Suppressor macrophage treated with lipopolysaccharide for 1 hour (primary cell): ENCODE measurements at regions not wholly inside any gene's neighbourhood (a gene's known extent, or its start where the extent isn't known, plus 50 kb on each side); places are given as distances from the start of the nearest gene placed in this dataset.
"Not testable (repeated sequence)": the region's sequence is repeated elsewhere in the genome, so short reads cannot be mapped to it uniquely, and the experiment has no call there.

Experiments
- DNase-seq, 3 donors: peaks; one replicate each; pipeline ENCODE4 v3.0.0-alpha.2; 2020 to 2022

DNA sequence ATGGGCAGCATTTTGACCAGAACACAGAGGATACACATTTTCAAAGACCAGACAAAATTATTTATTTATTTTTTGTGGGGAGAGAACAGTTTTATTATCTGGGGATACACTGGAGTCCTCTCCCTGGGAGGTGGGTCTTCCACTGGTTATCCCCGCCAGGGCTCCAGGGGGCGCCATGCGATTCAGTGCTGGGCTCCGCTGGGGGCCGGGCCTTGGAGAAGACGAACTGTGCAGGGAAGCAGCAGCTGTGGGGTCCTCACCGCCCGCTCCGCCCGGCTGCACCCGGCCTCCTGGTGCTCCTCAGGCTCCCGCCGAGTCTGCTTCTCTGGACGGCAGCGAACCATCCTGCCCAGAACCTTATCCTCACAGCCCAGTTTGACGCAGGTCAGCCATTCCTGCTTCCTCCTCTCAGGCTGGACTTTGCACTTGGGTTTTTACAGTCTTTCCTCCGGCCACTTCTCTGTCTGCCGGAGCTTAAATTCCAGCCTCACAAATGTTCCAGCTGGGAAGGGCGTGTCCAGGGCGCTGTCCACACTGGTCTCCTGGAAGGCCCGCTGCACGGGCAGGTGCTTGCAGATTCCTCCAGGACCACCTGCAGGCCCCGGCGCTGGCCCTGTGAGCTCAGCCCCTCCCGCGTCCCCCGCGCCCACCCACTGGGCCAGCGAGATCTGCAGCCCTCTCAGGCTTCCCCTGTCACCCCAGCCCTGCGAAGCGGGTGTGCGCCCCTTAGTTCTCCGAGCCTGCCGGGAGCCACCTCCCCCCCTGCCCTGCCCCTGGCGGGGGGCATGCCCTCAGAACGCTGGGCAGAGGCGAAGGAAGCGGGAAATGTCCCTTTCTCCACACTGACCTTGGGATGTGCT, 1830.0 kb upstream of the DEFB115 start:
- no peak for DNase-seq

DNA sequence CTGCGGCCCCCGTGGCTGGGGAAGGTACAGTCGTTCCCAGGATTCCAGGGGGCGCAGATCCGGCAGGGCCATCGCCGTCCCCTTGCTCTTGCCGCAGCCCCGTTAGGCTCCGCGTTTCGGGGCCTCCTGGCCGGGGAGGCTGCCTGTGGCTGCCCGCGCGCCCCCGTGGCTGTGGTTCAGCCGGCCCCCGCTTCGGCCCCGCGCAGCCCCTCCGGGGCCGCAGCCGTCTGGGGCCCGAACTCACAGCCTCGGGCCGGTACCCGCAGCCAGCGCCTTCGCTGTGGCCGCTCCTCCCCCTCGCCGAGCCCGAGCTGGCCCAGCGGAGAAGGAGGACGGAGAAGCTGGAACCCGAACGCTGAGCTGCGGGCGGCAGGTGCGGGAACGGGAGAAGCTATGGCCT, 1826.9 kb upstream of the DEFB115 start:
- no peak for DNase-seq

DNA sequence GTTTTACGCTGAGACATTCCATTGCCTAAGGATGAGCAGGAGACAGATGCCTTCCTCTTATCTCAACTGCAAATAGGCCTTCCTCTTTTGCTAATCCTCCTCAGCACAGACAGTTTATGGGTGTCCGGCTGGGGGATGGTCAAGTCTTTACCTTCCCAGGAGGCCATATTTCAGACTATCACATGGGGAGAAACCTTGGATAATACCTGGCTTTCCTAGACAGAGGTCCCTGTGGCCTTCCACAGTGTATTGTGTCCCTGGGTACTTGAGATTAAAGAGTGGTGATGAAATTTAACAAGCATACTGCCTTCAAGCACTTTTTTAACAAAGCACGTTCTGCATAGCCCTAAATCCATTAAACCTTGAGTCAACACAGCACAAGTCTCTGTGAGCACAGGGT, 1816.7 kb upstream of the DEFB115 start:
- DNase-seq = not testable (repeated sequence)

DNA sequence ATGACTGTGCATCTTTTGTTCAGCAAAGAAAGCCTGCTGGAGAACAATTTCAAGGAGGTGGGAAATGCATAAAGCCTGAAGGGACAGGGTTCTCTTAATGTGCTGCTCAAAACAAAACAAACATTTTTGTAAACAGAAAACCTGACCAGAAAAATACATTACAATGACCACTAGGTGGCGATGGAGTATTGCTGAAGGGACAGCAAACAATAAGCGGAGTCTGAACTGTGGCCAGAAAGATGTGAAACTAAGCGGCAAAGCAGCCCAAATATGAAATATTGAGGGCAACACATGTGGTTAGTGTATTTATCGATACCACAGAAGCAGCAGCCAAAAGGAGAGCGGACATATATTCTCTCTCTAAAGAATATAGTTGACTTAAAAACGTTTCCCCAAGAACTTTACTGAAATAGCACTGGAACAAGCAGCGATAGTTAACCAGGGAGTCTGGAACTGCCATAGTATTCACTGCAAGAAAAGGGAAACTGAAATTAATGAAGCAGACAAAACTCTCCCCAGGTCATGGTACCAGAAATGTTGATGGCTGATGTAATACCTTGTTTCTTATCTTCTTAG, 1814.2 kb upstream of the DEFB115 start:
- peak; percentile 49 to 53 (median 52) for DNase-seq

DNA sequence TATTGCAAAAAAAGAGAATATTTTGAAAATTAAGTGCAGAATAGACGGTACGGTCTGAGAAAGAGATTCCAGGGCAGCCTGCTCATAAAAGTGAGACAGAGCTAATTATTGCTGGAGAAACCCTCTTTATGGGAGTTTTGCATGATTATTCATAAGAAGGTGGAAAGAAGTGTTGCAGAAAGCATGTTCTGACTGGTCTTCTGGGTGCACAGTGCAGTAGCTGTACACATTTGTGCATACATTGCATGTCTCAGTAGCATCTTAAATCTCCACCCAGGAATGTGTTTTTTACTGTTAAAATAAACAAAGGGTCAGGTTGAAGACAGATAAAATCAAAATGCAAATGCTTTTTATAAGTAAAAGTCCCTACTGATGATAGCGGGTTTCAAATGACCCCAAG, 1813.6 kb upstream of the DEFB115 start:
- DNase-seq = no peak

DNA sequence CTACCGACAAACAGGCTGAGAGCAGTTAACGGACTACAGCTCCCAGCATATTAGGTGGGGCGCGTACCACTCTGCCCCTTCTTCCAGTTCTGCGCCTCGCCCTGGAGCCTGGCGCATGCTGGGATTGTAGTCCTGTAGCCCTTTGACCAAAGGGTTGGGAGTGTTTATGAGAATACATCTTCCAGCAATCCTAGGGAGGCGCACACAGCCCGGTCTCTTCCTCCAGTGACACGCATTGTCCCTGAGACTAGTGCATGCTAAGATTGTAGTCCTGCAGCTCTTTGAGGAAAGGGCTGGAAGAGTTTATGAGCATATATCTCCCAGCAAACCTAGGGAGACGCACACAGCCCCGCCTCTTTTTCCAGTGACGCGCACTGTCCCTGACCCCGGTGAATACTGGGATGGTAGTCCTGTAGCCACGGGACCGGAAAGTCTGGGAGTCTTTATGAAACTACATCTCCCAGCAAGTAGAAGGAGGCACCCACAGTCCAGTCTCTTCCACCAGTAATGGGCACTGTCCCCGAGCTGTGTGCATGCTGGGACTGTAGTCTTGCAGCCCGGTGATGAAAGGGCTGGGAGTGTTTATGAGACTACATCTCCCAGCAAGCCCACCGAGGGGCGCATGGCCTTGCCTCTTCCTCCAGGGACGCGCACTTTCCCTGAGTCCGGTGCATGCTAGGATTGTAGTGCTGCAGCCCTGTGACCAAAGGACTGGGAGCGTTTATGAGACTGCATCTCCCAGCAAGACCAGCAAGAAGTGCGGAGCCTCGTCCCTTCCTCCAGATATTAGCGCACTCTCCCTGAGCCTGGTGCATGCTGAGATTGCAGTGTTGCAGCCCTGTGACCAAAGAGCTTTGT, 1812.2 kb upstream of the DEFB115 start:
- peak in 2 of 3 donors; percentile 38 to 40 for DNase-seq

DNA sequence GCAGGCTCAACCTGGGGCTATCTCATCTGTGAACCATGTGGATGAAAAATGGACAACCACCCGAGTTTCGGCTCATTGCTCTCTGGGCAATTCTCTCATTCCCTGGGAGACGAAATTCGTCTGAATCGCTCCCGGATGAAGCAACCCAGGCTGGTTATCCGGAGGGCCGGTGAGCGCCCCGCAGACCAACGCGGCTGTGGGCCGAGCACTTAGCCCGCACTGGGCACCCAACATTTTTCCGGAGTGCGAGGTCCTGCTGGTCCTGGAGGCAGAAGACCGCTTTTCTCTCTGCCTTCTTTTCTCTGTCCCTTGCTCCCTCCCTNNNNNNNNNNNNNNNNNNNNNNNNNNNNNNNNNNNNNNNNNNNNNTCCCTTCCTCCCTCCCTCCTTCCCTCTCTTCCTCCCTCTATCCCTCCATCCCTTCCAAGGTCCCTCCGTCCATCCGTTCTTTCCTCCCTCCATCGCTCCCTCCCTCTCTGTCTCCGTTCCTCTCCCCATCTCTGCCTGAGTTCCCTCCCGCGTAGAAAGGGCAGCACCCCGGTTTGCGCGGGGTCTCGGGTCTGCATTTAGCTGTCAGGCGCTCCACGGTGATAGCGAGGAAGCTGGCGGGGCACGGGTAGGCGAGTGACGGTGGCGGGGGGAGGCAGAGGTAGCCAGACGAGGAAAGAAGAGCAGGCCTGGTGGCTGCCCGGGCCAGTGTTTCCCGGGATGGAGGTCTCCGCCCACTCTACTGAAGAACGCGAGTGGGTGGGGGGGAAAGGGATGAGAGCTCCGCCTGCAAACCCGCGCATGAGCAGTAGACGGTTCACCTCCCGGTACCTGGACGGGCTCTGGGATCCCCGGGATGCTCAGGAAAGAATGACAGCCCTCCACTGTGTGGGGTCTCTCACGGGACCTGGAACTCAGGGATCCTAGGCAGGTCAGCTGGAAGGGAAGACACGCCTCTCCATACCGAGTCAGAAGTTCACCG, 1809.7 kb upstream of the DEFB115 start:
- DNase-seq = not testable (repeated sequence)

DNA sequence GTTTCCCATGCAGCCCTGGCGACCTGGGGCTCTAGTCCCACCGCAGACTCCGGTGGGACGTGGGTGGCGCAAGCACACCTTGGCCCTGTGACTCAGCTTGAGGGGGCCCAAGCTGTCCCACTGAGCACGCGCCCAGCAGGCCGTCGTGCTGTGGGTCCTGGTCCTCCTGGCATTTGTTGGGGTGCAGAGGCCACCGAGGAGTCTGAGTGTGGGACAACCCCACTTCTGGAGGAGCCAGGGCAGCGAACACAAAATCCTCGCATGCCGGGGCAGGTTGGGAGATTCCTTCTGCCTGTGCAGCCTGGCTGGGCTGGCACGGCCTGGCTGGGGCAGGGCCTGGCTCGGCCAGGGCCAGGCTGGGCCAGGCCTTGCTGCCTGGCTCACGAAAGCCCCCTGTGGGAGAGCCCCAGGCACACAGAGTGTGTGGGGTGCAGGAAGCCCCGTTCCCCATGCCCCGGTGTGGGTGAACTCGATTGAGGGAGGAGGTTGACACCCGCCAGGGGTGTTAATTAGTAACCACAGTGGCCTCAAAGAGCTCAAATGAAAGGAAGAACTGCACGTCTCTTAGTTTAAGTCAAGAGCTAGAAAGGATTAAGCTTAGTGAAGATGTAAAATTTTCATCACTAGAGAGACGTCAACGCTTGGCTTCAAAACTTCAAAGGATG, 1808.5 kb upstream of the DEFB115 start:
- DNase-seq = no peak

DNA sequence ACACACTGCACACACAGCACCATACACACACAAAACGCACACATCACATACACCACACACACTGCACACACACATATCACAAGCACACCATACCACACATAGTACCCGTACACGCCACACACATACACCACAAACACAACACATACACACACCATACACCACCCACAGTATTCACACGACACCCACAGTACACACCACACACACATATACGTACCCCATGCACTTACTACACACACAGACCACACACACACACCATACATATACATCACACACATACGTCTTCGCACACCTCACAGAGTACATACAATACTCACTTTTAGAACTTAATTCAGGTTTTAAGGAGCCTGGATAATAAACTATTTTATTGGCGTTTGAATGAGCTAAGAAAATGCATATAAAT, 1805.3 kb upstream of the DEFB115 start:
- no peak for DNase-seq

DNA sequence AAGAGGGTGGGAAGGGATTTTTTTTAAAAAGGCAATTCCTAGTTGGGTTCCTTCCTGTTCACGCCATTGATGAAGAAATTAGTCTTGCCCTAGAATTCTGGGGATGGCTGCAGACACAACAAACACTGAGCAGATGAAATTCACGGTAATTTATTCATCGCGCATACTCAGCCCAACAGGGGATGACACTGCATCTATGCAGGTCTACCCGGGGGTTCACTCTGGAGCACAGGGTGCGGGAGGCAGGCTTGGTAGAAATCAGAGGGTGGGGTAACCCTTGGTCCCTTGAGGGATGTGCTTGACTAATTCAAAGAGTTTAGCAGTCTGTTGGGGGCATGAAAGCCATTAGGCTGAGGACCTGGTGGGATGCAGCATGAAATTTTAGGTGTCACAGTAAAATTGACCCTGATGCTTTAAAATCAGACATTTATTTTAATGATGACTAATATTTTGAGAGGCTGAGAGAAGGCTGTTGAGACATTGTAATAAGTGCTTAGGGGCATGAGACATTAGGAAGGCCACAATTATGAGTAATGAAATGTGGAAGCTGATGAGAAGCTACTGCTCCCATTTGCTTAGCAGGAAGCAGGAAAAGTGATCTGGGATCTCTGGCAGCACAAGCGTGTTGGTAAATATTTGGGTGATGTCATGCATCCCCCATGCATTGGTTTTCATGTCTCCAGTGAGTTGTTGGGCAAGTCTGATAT, 1800.3 kb upstream of the DEFB115 start:
- DNase-seq = not testable (repeated sequence)

DNA sequence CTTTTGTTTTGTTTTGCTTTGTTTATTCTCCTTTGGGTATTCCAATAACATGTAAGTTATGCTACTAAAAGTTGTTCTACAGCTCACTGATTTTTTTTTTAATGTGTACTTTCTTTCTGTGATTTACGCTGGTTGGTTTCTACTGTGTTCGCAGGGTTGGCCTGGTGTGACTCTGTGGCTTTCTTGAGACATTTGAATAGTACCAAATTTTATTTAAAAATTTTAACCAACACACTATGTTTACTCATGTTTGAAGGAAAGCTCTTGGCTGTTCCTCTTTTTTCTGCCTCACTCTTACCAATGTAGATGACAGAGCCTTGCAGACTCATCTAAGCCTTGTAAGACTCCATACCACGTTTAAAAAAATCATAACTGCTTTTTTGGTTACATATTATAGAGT, 1784.9 kb upstream of the DEFB115 start:
- no peak for DNase-seq

DNA sequence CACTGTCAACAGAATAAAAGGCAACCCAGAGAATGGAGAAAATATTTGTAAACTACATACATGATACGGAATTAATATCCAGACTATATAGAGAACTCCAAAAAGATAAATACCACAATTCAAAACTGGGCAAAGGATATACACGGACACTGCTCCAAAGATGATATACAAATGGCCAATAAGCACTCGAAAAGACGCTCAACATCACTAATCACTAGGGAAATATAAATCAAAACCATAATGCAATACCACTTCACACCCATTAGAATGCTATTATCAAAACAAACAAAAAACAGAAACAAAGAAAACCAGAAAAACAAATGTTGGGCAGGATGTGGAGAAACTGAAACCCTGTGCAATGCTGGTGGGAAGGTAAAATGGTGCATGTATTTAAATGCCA, 1764.6 kb upstream of the DEFB115 start:
- DNase-seq = not testable (repeated sequence)

DNA sequence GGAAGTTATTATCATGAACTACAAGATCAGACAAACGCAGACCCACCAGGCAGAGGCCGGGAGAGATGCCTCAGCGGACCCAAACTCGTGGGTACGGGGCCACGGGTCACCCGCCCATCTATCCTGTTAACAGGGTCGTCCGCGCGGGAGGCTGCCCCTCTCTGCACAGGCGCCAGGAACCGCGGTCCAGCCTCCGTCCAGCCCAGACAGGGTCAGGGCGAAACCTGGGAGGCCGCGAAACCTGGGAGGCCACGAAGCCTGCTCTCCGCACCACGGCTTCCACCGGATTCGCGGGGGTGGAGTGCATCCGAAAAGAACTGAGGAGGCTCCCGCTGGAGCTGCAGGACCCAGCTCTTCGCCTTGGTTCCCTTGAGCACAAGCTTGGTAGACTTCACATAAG, 1760.7 kb upstream of the DEFB115 start:
- not testable (repeated sequence) for DNase-seq

DNA sequence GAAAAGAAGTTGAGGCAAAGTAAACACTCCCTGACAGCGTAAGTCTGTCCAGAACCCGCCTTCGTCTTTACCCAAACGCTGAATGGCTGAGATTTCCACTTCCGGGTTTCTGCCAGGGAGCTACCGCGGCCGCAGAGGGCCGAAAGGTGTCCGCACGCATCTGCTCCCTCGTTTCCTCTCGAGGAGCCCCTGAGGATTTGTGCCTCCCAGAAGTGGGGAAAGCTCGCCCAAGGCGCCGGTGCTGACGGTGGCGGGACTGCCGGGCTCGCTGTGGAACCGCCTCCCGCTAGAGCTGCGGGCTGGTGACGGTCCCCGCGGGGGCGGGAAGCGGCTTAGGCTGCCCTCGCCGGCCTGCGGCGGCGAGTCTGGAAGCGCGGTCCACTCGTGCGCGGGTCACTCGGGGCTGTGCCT, 1760.2 kb upstream of the DEFB115 start:
- peak in 2 of 3 donors; percentile 3 to 7 for DNase-seq

DNA sequence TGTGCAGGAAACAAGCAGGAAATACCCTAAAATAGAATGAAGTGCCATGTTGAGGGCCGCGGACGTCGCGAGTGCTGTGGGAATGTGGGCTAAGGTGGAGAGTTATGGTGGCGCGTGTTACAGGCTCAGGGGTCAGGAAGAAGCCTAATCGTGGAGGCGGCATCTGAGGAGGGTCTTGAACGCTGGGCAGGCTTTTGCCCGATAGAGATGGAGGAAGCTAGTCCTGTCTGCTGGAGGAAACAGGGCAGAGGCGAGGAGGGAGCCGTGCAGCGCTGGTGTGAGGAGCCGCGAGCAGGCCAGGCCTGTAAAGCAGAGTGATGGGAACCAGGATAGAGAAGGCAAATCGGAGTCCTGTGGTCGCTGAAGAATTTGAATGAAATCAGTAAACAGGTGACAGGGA, 1759.8 kb upstream of the DEFB115 start:
- not testable (repeated sequence) for DNase-seq

DNA sequence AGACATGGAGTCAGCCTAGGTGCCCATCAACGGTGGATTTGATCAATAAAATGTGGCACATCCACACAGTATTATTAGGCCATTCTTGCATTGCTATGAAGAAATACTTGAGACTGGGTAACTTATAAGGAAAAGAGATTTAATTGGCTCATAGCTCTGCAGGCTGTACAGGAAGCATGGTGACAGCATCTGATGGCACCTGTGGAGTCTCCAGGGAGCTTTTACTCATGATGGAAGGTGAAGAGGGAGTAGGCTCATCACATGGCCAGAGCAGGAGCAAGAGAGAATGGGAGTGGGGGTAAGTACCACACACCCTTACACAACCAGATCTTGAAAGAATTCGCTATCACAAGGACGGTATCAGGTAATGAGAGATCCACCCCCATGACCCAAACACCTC, 1756.7 kb upstream of the DEFB115 start:
- DNase-seq = not testable (repeated sequence)

DNA sequence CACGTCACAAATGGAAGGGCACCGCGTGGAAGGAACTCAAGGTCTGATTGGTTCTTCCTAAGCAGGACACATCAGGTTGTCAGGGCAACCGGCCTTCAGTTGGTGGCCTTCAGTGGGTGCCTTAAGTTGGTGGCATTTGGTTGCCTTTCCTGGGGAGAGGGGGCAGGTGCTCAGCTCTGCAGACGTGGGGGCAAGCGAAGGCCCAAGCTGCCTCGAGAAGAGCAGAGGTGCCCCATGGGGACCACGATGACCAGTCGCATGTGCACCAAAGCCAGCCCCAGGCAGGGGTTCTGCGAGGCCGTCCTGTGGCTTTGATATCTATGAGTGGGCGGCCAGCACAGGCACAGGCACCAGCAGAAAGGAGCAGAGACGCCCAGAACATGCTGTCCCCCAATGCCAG, 1742.8 kb upstream of the DEFB115 start:
- not testable (repeated sequence) for DNase-seq

DNA sequence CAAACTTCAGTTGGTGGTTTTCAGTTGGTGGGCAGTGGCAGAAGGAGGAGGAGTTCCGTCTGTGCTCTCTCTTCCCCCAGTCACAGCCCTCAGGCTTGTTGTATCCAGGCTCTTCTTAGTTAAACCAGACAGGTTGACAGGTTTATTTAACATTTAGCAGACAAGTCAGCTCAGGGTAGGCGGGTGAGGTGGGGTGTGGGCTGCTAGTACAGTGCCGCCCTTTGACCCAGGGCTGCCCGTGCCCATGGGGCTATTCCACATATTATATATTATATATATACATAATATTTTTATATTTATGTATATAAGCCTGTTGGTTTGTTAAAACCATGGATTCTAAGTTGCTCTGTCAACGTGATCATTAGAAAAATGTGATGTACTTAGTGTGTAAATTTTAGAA, 1740.6 kb upstream of the DEFB115 start:
- not testable (repeated sequence) for DNase-seq

DNA sequence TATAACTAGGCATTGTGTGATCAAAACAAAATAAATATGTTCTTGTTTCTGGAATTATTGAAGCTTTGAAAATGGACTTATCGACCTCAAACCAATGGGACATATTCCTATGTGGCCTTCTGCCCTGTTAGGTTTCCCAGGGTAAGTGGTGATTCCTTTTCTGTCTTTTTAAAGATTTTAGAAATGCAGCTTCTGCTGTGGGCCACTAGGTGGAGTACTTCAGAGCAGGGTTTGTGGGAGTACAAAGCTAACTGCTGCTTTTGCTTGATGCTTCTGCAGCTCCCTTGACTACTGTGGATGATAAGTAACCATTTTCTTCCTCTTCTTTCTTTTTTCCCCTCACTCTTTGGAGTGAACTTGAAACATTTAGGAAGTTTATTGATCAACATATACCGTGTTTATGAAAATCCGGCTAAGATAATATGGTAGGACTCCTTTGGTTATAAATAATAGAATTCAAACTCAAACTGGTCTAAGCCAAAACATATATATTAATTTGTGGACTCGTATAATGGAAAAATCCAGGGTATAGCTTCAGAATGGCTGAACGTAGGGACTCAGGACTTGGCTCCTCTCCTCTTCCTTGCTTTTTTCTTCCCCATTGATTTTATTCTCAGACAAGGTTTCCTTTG, 1737.7 kb upstream of the DEFB115 start:
- DNase-seq = peak in 1 of 3 donors; percentile 33

DNA sequence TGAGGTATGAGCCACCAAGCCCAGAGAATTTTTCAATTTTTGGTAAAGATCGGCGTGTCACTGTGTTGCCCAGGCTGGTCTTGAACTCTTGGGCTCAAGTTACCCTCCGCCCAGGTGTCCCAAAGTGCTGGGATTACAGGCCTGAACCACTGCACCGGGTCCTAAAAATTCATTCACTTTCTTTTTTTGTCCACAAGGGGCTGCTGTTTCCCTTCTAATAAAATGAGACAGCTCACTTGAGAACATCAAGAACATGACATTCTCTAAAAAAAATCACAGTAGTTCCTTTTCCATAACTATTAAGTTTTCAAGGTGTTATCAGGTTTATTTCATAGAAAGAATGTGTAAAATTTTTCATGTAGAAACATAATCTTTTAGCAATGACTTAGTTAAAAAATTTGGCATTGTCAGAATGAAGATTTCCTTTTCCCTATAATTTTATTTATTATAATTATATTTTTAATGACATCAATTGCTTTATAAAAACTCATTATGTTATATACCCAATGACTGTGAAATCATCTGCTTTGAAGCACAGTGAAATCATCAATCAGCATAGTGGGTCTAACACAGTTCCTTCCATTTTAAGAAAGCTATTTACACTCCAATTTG, 1723.8 kb upstream of the DEFB115 start:
- peak in 2 of 3 donors; percentile 1 to 3 for DNase-seq
